GM18861 (cell line): ENCODE measurements at regions not wholly inside any gene's neighbourhood (a gene's known extent, or its start where the extent isn't known, plus 50 kb on each side); places are given as distances from the start of the nearest gene placed in this dataset.

Source experiments
- ATAC-seq: cut with Tn5 transposase; IDR thresholded peaks from one replicate; pipeline ENCODE4 v1.9.1; 2021; ENCODE audit not compliant: unreplicated experiment

- ATAC-seq, result no peak
These were observed 597.5 kb upstream of the MKI67 start for GRCh38 chr10:128723631-128724205.

GRCh38 chr10:128725531-128725930 is 599.3 kb upstream of the MKI67 start:
- ATAC-seq, result no peak

GRCh38 chr10:128727114-128727513 is 600.9 kb upstream of the MKI67 start:
- no peak for ATAC-seq

- ATAC-seq, result no peak
These were observed 603.7 kb upstream of the MKI67 start for GRCh38 chr10:128729910-128730420.

GRCh38 chr10:128730922-128731321 is 604.7 kb upstream of the MKI67 start:
- ATAC-seq, result no peak

- ATAC-seq, result no peak
These were observed 607.9 kb upstream of the MKI67 start for GRCh38 chr10:128734161-128734560.

- no peak for ATAC-seq
These were observed 608.5 kb upstream of the MKI67 start for GRCh38 chr10:128734734-128735133.

GRCh38 chr10:128735996-128736395 is 609.8 kb upstream of the MKI67 start:
- ATAC-seq, result no peak

- ATAC-seq, result no peak
These were observed 612.2 kb upstream of the MKI67 start for GRCh38 chr10:128738386-128738915.

- no peak for ATAC-seq
These were observed 613.7 kb upstream of the MKI67 start for GRCh38 chr10:128739930-128740329.

GRCh38 chr10:128741180-128741579 is 615.0 kb upstream of the MKI67 start:
- no peak for ATAC-seq

- ATAC-seq, result no peak
These were observed 615.5 kb upstream of the MKI67 start for GRCh38 chr10:128741680-128742079.

GRCh38 chr10:128744092-128744491 is 617.9 kb upstream of the MKI67 start:
- ATAC-seq, result no peak

GRCh38 chr10:128744811-128745305 is 618.6 kb upstream of the MKI67 start:
- no peak for ATAC-seq

GRCh38 chr10:128747582-128748346 is 621.5 kb upstream of the MKI67 start:
- ATAC-seq, result no peak

- ATAC-seq, result no peak
These were observed 625.1 kb upstream of the MKI67 start for GRCh38 chr10:128751284-128751683.

- no peak for ATAC-seq
These were observed 625.6 kb upstream of the MKI67 start for GRCh38 chr10:128751851-128752250.

GRCh38 chr10:128759174-128759573 is 633.0 kb upstream of the MKI67 start:
- ATAC-seq, result no peak

- no peak for ATAC-seq
These were observed 637.4 kb upstream of the MKI67 start for GRCh38 chr10:128763588-128763987.

GRCh38 chr10:128764190-128764589 is 638.0 kb upstream of the MKI67 start:
- no peak for ATAC-seq

- ATAC-seq, result no peak
These were observed 640.7 kb upstream of the MKI67 start for GRCh38 chr10:128766915-128767314.

GRCh38 chr10:128774979-128775378 is 648.8 kb upstream of the MKI67 start:
- ATAC-seq, result no peak
